ENCODE measurements at regions not wholly inside any gene's neighbourhood (a gene's known extent, or its start where the extent isn't known, plus 50 kb on each side); places are given as distances from the start of the nearest gene placed in this dataset.

- TF ChIP-seq POLR2A (IDR thresholded peaks at IDR 0.05; ENCODE audit: low read length) (no peak), GATA1 (IDR thresholded peaks at IDR 0.05; ENCODE audit: low read depth, low read length) (no peak)
Measured at GRCh38 chr4:181877329-181877848, 365.8 kb upstream of the TENM3 start.

Data from erythroblast (primary cell).